ENCODE measurements at regions not wholly inside any gene's neighbourhood (a gene's known extent, or its start where the extent isn't known, plus 50 kb on each side); places are given as distances from the start of the nearest gene placed in this dataset.
"Not testable (repeated sequence)": the region's sequence is repeated elsewhere in the genome, so short reads cannot be mapped to it uniquely, and the experiment has no call there.

GRCh38 chr9:108271236-108271635 is 584.5 kb downstream of the ACTL7B start:
- CTCF ChIA-PET: no interaction called here
- H3K27ac Mint-ChIP-seq: no peak overlapping the region
- no peaks in the 10 kb centered on the region for H3K4me1 Mint-ChIP-seq

GRCh38 chr9:108270561-108270960 is 585.2 kb downstream of the ACTL7B start:
- CTCF ChIA-PET: no interaction called here
- no peaks in the 10 kb centered on the region for H3K36me3 Mint-ChIP-seq
- H3K9me3 Mint-ChIP-seq: peaks cover 13% of the 10 kb centered on the region
- DNase-seq: no peak
- H3K27me3 Mint-ChIP-seq: no peaks in the 10 kb centered on the region
- no peak overlapping the region for H3K27ac Mint-ChIP-seq
- H3K4me3 Mint-ChIP-seq: no peak overlapping the region
- H3K4me1 Mint-ChIP-seq: no peaks in the 10 kb centered on the region

More at GRCh38 chr9:108271236-108271635, 584.5 kb downstream of the ACTL7B start:
- H3K27me3 Mint-ChIP-seq: no peaks in the 10 kb centered on the region
- no peak for DNase-seq
- H3K4me3 Mint-ChIP-seq: no peak overlapping the region
- no peaks in the 10 kb centered on the region for H3K36me3 Mint-ChIP-seq
- H3K9me3 Mint-ChIP-seq: peaks cover 13% of the 10 kb centered on the region

- Mint-ChIP-seq H3K4me1 (no peaks in the 10 kb centered on the region), H3K9me3 (peaks cover 13% of the 10 kb centered on the region), H3K27ac (no peak overlapping the region), H3K36me3 (no peaks in the 10 kb centered on the region), H3K4me3 (no peak overlapping the region), H3K27me3 (no peaks in the 10 kb centered on the region)
- DNase-seq: no peak
- CTCF ChIA-PET: no interaction called here
These were observed 585.7 kb downstream of the ACTL7B start for GRCh38 chr9:108270051-108270450.

- Mint-ChIP-seq H3K27me3 (no peaks in the 10 kb centered on the region), H3K27ac (no peak overlapping the region), H3K9me3 (peaks cover 13% of the 10 kb centered on the region), H3K4me3 (no peak overlapping the region), H3K4me1 (no peaks in the 10 kb centered on the region), H3K36me3 (no peaks in the 10 kb centered on the region)
- no peak for DNase-seq
- CTCF ChIA-PET: no interaction called here
These were observed 586.4 kb downstream of the ACTL7B start for GRCh38 chr9:108269371-108269770.

GRCh38 chr9:108265065-108265464 is 590.7 kb downstream of the ACTL7B start:
- H3K27ac Mint-ChIP-seq: no peak overlapping the region

GRCh38 chr9:108264093-108264492 is 591.7 kb downstream of the ACTL7B start:
- CTCF ChIA-PET: no interaction called here

More at GRCh38 chr9:108265065-108265464, 590.7 kb downstream of the ACTL7B start:
- CTCF ChIA-PET: no interaction called here
- no peak overlapping the region for H3K4me3 Mint-ChIP-seq
- no peaks in the 10 kb centered on the region for H3K4me1 Mint-ChIP-seq
- H3K27me3 Mint-ChIP-seq: no peaks in the 10 kb centered on the region
- peaks cover 9% of the 10 kb centered on the region for H3K9me3 Mint-ChIP-seq
- H3K36me3 Mint-ChIP-seq: no peaks in the 10 kb centered on the region
- DNase-seq: no peak

GRCh38 chr9:108262836-108263235 is 593.0 kb downstream of the ACTL7B start:
- no peak overlapping the region for H3K27ac Mint-ChIP-seq
- CTCF ChIA-PET: no interaction called here
- no peak for DNase-seq
- no peaks in the 10 kb centered on the region for H3K36me3 Mint-ChIP-seq
- H3K27me3 Mint-ChIP-seq: no peaks in the 10 kb centered on the region
- H3K9me3 Mint-ChIP-seq: peaks cover 4% of the 10 kb centered on the region
- H3K4me3 Mint-ChIP-seq: no peak overlapping the region
- no peaks in the 10 kb centered on the region for H3K4me1 Mint-ChIP-seq

More at GRCh38 chr9:108264093-108264492, 591.7 kb downstream of the ACTL7B start:
- Mint-ChIP-seq H3K27me3 (no peaks in the 10 kb centered on the region), H3K9me3 (peaks cover 9% of the 10 kb centered on the region), H3K4me1 (no peaks in the 10 kb centered on the region), H3K27ac (no peak overlapping the region), H3K4me3 (no peak overlapping the region), H3K36me3 (no peaks in the 10 kb centered on the region)
- no peak for DNase-seq

GRCh38 chr9:108259917-108260675 is 595.7 kb downstream of the ACTL7B start:
- Mint-ChIP-seq H3K4me3 (no peak overlapping the region), H3K27ac (no peak overlapping the region), H3K27me3 (no peaks in the 10 kb centered on the region), H3K9me3 (peaks cover 2% of the 10 kb centered on the region), H3K36me3 (no peaks in the 10 kb centered on the region), H3K4me1 (no peaks in the 10 kb centered on the region)
- CTCF ChIA-PET: no interaction called here
- no peak for DNase-seq

GRCh38 chr9:108258640-108259039 is 597.1 kb downstream of the ACTL7B start:
- H3K4me1 Mint-ChIP-seq: no peaks in the 10 kb centered on the region
- CTCF ChIA-PET: no interaction called here
- H3K27ac Mint-ChIP-seq: no peak overlapping the region
- no peaks in the 10 kb centered on the region for H3K36me3 Mint-ChIP-seq
- H3K27me3 Mint-ChIP-seq: no peaks in the 10 kb centered on the region
- peaks cover 2% of the 10 kb centered on the region for H3K9me3 Mint-ChIP-seq
- H3K4me3 Mint-ChIP-seq: no peak overlapping the region
- DNase-seq: no peak

- H3K27me3 Mint-ChIP-seq: no peaks in the 10 kb centered on the region
- H3K27ac Mint-ChIP-seq: no peak overlapping the region
- no peaks in the 10 kb centered on the region for H3K4me1 Mint-ChIP-seq
- no peak overlapping the region for H3K4me3 Mint-ChIP-seq
- CTCF ChIA-PET: no interaction called here
- H3K36me3 Mint-ChIP-seq: no peaks in the 10 kb centered on the region
- DNase-seq: no peak
- no peaks in the 10 kb centered on the region for H3K9me3 Mint-ChIP-seq
These were observed 598.4 kb downstream of the ACTL7B start for GRCh38 chr9:108257382-108257781.

GRCh38 chr9:108254236-108254635 is 601.5 kb downstream of the ACTL7B start:
- H3K4me1 Mint-ChIP-seq: no peaks in the 10 kb centered on the region
- H3K36me3 Mint-ChIP-seq: no peaks in the 10 kb centered on the region
- no peak overlapping the region for H3K27ac Mint-ChIP-seq
- no peaks in the 10 kb centered on the region for H3K9me3 Mint-ChIP-seq
- no peak for DNase-seq
- H3K4me3 Mint-ChIP-seq: no peak overlapping the region
- CTCF ChIA-PET: no interaction called here
- no peaks in the 10 kb centered on the region for H3K27me3 Mint-ChIP-seq

- H3K4me1 Mint-ChIP-seq, CTCF ChIA-PET, H3K36me3 Mint-ChIP-seq, DNase-seq, H3K4me3 Mint-ChIP-seq, H3K9me3 Mint-ChIP-seq, H3K27ac Mint-ChIP-seq, H3K27me3 Mint-ChIP-seq: not testable (repeated sequence)
These were observed 608.4 kb downstream of the ACTL7B start for GRCh38 chr9:108247391-108247790.

GRCh38 chr9:108245901-108246300 is 609.9 kb downstream of the ACTL7B start:
- Mint-ChIP-seq H3K4me1 (no peaks in the 10 kb centered on the region), H3K27me3 (no peaks in the 10 kb centered on the region), H3K4me3 (no peak overlapping the region), H3K27ac (no peak overlapping the region), H3K36me3 (no peaks in the 10 kb centered on the region), H3K9me3 (no peaks in the 10 kb centered on the region)
- no peak for DNase-seq
- CTCF ChIA-PET: no interaction called here

GRCh38 chr9:108245331-108245730 is 610.5 kb downstream of the ACTL7B start:
- no peak for DNase-seq
- H3K4me1 Mint-ChIP-seq: no peaks in the 10 kb centered on the region
- H3K4me3 Mint-ChIP-seq: no peak overlapping the region
- no peak overlapping the region for H3K27ac Mint-ChIP-seq
- CTCF ChIA-PET: no interaction called here
- no peaks in the 10 kb centered on the region for H3K36me3 Mint-ChIP-seq
- H3K9me3 Mint-ChIP-seq: no peaks in the 10 kb centered on the region
- H3K27me3 Mint-ChIP-seq: no peaks in the 10 kb centered on the region

- Mint-ChIP-seq H3K27me3 (no peaks in the 10 kb centered on the region), H3K36me3 (no peaks in the 10 kb centered on the region), H3K4me3 (no peak overlapping the region), H3K27ac (no peak overlapping the region), H3K4me1 (no peaks in the 10 kb centered on the region), H3K9me3 (no peaks in the 10 kb centered on the region)
- DNase-seq: no peak
- CTCF ChIA-PET: no interaction called here
These were observed 611.1 kb downstream of the ACTL7B start for GRCh38 chr9:108244686-108245085.
